HG02610 (cell line): ENCODE measurements at regions not wholly inside any gene's neighbourhood (a gene's known extent, or its start where the extent isn't known, plus 50 kb on each side); places are given as distances from the start of the nearest gene placed in this dataset.
"Not testable (repeated sequence)": the region's sequence is repeated elsewhere in the genome, so short reads cannot be mapped to it uniquely, and the experiment has no call there.

Experiments used
- ATAC-seq: cut with Tn5 transposase; IDR thresholded peaks from one replicate; pipeline ENCODE4 v1.9.1; 2021; ENCODE audit warnings: mild to moderate bottlenecking, moderate library complexity; ENCODE audit not compliant: unreplicated experiment

GRCh38 chr2:67755156-67755882, 307.5 kb downstream of the C1D start:
- ATAC-seq = no peak

- no peak for ATAC-seq
Observed at GRCh38 chr2:67760995-67761394, 301.8 kb downstream of the C1D start.

- ATAC-seq = no peak
Observed at GRCh38 chr2:67771380-67771779, 291.4 kb downstream of the C1D start.

GRCh38 chr2:67772216-67773170, 290.3 kb downstream of the C1D start:
- ATAC-seq = no peak

- ATAC-seq = no peak
Observed at GRCh38 chr2:67773851-67774250, 289.0 kb downstream of the C1D start.

- no peak for ATAC-seq
Observed at GRCh38 chr2:67776276-67776675, 286.5 kb downstream of the C1D start.

GRCh38 chr2:67777010-67777409, 285.8 kb downstream of the C1D start:
- no peak for ATAC-seq

GRCh38 chr2:67777836-67778429, 284.9 kb downstream of the C1D start:
- no peak for ATAC-seq

GRCh38 chr2:67780841-67781240, 282.0 kb downstream of the C1D start:
- ATAC-seq = not testable (repeated sequence)

GRCh38 chr2:67782443-67782842, 280.4 kb downstream of the C1D start:
- ATAC-seq = no peak

GRCh38 chr2:67783026-67783425, 279.8 kb downstream of the C1D start:
- no peak for ATAC-seq

- ATAC-seq = no peak
Observed at GRCh38 chr2:67790622-67791021, 272.2 kb downstream of the C1D start.

- no peak for ATAC-seq
Observed at GRCh38 chr2:67792191-67792590, 270.6 kb downstream of the C1D start.

GRCh38 chr2:67792681-67793091, 270.1 kb downstream of the C1D start:
- ATAC-seq = no peak

- ATAC-seq = no peak
Observed at GRCh38 chr2:67797801-67798540, 264.8 kb downstream of the C1D start.

- ATAC-seq = no peak
Observed at GRCh38 chr2:67798541-67799160, 264.2 kb downstream of the C1D start.

- no peak for ATAC-seq
Observed at GRCh38 chr2:67799886-67800285, 262.9 kb downstream of the C1D start.

GRCh38 chr2:67802291-67802690, 260.5 kb downstream of the C1D start:
- ATAC-seq = no peak

GRCh38 chr2:67802824-67803223, 260.0 kb downstream of the C1D start:
- ATAC-seq = no peak

GRCh38 chr2:67806816-67807215, 256.0 kb downstream of the C1D start:
- no peak for ATAC-seq
